D721Med (cell line): ENCODE measurements at regions not wholly inside any gene's neighbourhood (a gene's known extent, or its start where the extent isn't known, plus 50 kb on each side); places are given as distances from the start of the nearest gene placed in this dataset.

ENCODE experiments used
- DNase-seq: peaks from one replicate; pipeline ENCODE4 v3.0.0; 2011; ENCODE audit warnings: low spot score; ENCODE audit not compliant: insufficient read length
- FAIRE-seq: peaks from 2 replicates; lab custom pipeline; 2011; peaks lifted over from hg19 to GRCh38; lab: Jason Lieb, UNC
- TF ChIP-seq, protein P1 (sequence below): IDR thresholded peaks from 2 replicates; pipeline ENCODE4 v1.5.1; 2012; ENCODE audit warnings: mild to moderate bottlenecking, control low read depth; ENCODE audit not compliant: insufficient read depth; ENCODE audit errors: missing control alignments

DNA sequence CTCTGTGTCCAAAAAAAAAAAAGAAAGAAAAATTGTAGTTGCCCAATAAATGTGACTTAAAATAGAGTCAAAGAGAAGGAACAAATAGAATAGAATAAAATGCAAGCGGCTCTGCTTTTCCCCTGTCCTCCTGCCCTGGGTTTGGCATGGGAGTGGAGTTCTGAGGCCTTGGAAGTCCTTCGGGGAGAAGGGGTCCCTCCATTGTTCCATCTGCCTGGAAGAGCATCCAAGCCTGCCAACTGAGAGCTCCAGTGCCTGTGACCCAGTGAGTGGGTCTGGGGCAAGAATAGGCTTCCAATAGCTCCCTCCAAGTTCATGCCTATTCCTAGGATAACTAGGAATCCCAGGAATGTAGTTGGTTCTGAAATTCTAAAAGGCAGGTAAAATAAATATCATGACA, 321.4 kb downstream of the MYCN start:
- FAIRE-seq (no peak), DNase-seq (no peak)
- TF ChIP-seq, protein P1, sequence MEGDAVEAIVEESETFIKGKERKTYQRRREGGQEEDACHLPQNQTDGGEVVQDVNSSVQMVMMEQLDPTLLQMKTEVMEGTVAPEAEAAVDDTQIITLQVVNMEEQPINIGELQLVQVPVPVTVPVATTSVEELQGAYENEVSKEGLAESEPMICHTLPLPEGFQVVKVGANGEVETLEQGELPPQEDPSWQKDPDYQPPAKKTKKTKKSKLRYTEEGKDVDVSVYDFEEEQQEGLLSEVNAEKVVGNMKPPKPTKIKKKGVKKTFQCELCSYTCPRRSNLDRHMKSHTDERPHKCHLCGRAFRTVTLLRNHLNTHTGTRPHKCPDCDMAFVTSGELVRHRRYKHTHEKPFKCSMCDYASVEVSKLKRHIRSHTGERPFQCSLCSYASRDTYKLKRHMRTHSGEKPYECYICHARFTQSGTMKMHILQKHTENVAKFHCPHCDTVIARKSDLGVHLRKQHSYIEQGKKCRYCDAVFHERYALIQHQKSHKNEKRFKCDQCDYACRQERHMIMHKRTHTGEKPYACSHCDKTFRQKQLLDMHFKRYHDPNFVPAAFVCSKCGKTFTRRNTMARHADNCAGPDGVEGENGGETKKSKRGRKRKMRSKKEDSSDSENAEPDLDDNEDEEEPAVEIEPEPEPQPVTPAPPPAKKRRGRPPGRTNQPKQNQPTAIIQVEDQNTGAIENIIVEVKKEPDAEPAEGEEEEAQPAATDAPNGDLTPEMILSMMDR: no peak

GRCh38 chr2:16261071-16261470, 320.7 kb downstream of the MYCN start:
- TF ChIP-seq, protein P1: no peak
- DNase-seq (no peak), FAIRE-seq (no peak)

GRCh38 chr2:16260041-16260830, 319.9 kb downstream of the MYCN start:
- DNase-seq: no peak
- TF ChIP-seq, protein P1: no peak

GRCh38 chr2:16259010-16259409, 318.7 kb downstream of the MYCN start:
- DNase-seq (no peak), FAIRE-seq (peak; percentile 77)
- TF ChIP-seq, protein P1: no peak

More at GRCh38 chr2:16260041-16260830, 319.9 kb downstream of the MYCN start:
- FAIRE-seq: no peak

- DNase-seq: no peak
- TF ChIP-seq, protein P1: no peak
- FAIRE-seq: no peak
Observed at GRCh38 chr2:16258350-16258749, 318.0 kb downstream of the MYCN start.

DNA sequence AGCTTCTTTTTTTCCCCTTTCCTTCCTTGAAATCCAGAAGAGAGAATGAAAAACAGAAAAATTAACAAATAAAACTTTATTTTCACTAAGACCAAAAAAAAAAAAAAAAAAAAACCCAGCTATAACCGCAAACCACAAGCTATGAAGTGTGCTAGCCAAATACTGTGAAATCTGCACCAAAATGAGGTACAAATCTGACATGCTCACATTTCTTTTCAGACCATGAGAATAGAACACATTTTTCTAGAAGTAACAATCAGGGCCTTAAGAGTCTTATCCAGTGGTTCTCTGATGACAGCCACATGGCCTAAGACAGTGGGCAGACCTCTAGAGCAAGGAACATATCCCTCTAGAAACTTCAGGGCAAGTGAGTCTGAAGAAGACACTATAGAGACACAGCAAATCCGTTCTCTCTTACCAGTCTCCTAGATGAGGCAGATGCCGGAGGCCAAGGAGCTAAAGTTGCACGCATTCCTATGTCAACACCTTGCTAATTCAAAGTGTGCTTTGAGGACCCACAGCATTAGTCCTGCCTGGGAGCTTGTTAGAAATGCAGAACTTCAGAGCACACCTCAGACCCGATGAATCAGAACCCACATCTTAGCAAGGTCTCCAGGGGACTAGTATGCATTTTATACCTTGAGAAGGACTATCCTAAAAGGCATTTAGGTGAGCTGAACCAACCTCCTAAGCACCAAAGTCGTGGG, 317.1 kb downstream of the MYCN start:
- FAIRE-seq: no peak
- no peak for DNase-seq
- TF ChIP-seq, protein P1: no peak
